ENCODE measurements at regions not wholly inside any gene's neighbourhood (a gene's known extent, or its start where the extent isn't known, plus 50 kb on each side); places are given as distances from the start of the nearest gene placed in this dataset.

DNA sequence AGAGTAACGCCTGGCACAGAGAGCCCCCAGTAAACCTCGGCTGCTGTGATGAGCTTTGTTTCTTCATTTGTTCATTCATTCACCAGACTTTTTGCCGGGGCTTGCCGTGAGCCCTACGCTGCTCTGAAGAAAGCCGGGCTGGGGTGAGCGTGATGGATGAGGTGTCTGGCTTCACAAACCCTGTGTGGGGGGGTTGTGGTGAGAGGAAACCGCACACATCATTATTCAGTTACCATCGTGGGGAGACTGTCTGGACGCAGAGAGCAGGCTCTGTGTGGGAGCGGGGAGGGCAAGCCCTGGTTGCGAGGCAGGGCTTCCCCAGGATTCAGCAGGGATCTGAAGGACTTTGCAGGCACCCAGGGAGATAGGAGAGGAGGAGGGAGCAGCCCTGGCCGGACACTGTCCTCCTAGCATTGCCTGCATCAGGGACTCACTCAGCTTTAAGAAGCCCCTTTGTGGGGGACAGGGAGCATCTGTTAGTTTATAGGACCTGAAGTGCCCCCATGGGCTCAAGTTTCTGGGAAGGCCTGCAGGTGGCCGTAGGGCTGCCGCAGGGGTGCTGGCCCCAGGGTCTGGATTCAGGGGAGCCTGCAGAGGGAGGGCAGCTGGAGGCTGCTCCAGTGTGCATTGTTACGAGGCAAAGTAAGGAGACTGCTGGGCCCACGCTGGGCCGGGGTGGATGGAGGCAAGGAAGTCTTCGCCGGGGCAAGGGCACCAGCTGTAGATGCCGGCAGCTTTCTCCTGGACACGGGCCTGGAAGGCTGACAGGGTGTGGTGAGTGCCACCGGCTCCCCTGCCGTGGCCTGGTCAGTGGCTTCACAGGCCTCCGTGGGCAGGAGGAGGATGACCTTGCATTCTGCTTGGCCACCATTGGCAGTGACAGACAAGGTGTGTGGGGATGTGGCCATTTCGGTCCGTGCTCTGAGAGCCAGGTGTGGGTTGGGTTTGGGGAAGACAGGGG is 334.5 kb downstream of the SEC14L1 start:
- POLR2A ChIA-PET: interaction anchor here (0.6 to 1.9 kb wide), 14 partner anchors 8 to 608 kb away, joined by 3 to 7 read pairs (median 4); no protein-coding TSS in a partner anchor
- CTCF ChIA-PET: interaction anchor here (0.7 to 3.7 kb wide), 10 partner anchors 10 to 143 kb away, joined by 3 to 45 read pairs (median 6); no protein-coding TSS in a partner anchor

DNA sequence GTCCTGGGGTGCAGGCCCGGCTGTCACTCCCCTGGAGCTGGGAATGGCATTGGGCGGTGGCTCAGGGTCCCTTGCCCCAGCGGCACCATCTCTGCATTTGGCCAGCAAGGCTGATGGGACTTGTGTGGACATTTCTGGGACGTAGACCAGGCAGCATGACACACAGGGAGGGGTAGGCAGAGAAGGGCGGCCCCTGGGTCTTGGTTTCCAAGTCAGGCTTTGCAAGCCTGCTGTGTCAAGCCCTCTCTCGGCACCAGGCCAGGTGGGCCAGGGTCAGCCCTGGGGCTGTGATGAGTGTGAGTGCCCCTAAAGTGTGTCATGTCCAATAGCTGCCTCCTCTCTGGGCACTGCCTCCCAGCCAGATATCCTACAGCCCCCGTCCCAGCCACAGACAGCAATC is 335.2 kb downstream of the SEC14L1 start:
- peaks cover 84% of the 10 kb centered on the region for H3K4me1 Mint-ChIP-seq (ENCODE audit: low read depth)
- H3K27ac Mint-ChIP-seq: peak overlapping the region; percentile 55
- peaks cover 66% of the 10 kb centered on the region for H3K36me3 Mint-ChIP-seq (ENCODE audit: low read depth)
- no peaks in the 10 kb centered on the region for H3K9me3 Mint-ChIP-seq (ENCODE audit: insufficient read depth)
- ChIA-PET POLR2A (interaction anchor here (1.2 to 1.5 kb wide), 2 partner anchors 16 to 22 kb away, joined by 4 read pairs; no protein-coding TSS in a partner anchor), CTCF (interaction anchor here (1.5 to 1.6 kb wide), 2 partner anchors 11 to 43 kb away, joined by 3 to 4 read pairs; no protein-coding TSS in a partner anchor)
- ATAC-seq: no peak
- DNase-seq: no peak
- H3K27me3 Mint-ChIP-seq (ENCODE audit: low read depth): no peaks in the 10 kb centered on the region
- H3K4me3 Mint-ChIP-seq: no peak overlapping the region

More for the DNA sequence above, 334.5 kb downstream of the SEC14L1 start:
- H3K27me3 Mint-ChIP-seq (ENCODE audit: low read depth): no peaks in the 10 kb centered on the region
- ATAC-seq (peak; percentile 58), DNase-seq (peak; percentile 74)
- no peaks in the 10 kb centered on the region for H3K9me3 Mint-ChIP-seq (ENCODE audit: insufficient read depth)
- peak overlapping the region; percentile 34 for H3K4me3 Mint-ChIP-seq
- H3K4me1 Mint-ChIP-seq (ENCODE audit: low read depth): peaks cover 91% of the 10 kb centered on the region
- H3K36me3 Mint-ChIP-seq (ENCODE audit: low read depth): peaks cover 71% of the 10 kb centered on the region
- H3K27ac Mint-ChIP-seq: peak overlapping the region; percentile 77

DNA sequence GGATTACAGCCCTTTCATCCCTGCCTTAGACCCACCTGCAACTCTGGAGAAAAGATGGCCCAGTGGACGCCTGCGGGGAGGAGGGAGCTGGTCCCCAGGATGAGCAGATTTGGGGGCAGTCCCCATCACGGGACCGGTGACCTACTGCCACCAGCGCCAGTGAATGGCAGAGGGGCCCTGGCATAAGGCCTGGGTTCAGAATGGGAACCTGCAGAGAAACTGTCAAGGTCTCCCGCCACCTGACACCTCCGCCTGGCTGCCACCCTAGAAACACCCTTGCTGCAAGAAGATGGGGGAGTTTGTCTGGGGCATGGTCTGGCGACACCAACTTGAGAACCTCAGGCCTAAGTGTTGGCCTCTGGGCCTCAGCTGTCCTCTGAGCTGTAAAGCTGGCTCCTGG is 335.7 kb downstream of the SEC14L1 start:
- Mint-ChIP-seq H3K4me3 (no peak overlapping the region), H3K36me3 (ENCODE audit: low read depth) (peaks cover 66% of the 10 kb centered on the region), H3K27ac (no peak overlapping the region), H3K4me1 (ENCODE audit: low read depth) (peaks cover 81% of the 10 kb centered on the region), H3K27me3 (ENCODE audit: low read depth) (no peaks in the 10 kb centered on the region), H3K9me3 (ENCODE audit: insufficient read depth) (no peaks in the 10 kb centered on the region)
- ChIA-PET CTCF (interaction anchor here (1.5 to 1.6 kb wide), 2 partner anchors 11 to 43 kb away, joined by 3 to 4 read pairs; no protein-coding TSS in a partner anchor), POLR2A (interaction anchor here (1.0 to 1.5 kb wide), 2 partner anchors 17 to 36 kb away, joined by 3 to 4 read pairs; no protein-coding TSS in a partner anchor)
- no peak for ATAC-seq
- no peak for DNase-seq

DNA sequence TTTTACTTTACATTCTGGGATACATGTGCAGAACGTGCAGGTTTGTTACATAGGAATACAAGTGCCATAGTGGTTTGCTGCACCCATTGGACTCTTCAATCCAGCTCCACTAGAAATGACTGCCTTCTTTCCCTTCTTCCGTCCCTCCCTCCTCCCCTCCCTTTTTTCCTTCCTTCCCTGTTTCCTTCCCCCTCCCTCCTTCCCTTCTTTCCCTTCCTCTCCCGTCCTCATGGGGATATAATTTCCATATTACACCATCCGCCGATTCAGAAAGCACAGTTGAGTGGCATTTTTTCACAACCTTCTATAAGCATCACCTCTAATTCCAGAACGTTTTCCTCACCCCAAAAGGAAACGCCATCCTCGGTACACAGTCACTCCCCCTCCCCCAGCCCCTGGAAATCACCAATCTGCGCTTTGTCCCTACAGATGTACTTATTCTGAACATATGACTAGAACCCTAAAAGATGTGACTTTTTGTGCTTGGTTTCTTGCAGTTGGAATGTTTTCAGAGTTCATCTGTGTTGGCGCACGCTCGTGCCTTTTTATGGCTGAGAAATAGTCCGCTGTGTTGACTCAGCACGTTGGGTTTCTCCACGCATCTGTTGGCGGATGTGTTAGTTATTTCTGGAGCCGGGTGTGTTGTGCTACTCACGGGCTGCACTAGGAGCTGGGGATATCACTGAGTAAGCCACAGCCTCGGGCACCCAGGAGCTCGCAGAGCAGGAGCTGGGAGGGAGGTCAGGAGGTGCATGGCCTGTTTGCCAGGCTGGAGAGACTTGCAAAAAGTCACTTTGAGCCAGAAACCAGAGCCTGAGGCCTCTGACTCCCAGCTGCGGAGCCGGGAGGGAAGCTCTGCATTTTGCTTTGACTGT is 336.4 kb downstream of the SEC14L1 start:
- no peak for DNase-seq
- peaks cover 75% of the 10 kb centered on the region for H3K4me1 Mint-ChIP-seq (ENCODE audit: low read depth)
- peaks cover 67% of the 10 kb centered on the region for H3K36me3 Mint-ChIP-seq (ENCODE audit: low read depth)
- H3K27ac Mint-ChIP-seq: peak overlapping the region; percentile 25
- ChIA-PET CTCF (interaction anchor here (0.8 to 1.6 kb wide), 5 partner anchors 12 to 47 kb away, joined by 3 to 5 read pairs (median 3); no protein-coding TSS in a partner anchor), POLR2A (interaction anchor here (1.0 to 1.5 kb wide), 2 partner anchors 18 to 37 kb away, joined by 3 to 4 read pairs; no protein-coding TSS in a partner anchor)
- H3K9me3 Mint-ChIP-seq (ENCODE audit: insufficient read depth): no peaks in the 10 kb centered on the region
- H3K4me3 Mint-ChIP-seq: no peak overlapping the region
- no peak for ATAC-seq
- H3K27me3 Mint-ChIP-seq (ENCODE audit: low read depth): no peaks in the 10 kb centered on the region

DNA sequence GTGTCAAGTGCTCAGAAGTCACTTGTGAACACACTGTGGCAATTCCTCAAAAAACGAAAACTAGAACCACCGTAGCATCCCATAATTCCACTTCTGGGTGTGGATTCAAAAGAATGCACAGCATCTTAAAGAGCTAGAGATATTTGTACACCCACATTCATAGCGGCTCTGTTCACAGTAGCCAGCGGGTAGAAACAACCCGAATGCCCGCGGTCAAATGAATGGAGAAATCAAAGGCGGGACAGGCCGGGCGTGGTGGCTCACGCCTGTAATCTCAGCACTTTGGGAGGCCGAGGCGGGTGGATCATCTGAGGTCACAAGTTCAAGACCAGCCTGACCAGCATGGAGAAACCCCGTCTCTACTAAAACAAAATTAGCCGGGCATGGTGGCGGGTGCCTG is 337.5 kb downstream of the SEC14L1 start:
- H3K36me3 Mint-ChIP-seq (ENCODE audit: low read depth): peaks cover 60% of the 10 kb centered on the region
- H3K27ac Mint-ChIP-seq: no peak overlapping the region
- POLR2A ChIA-PET: interaction anchor here (0.6 kb wide), 1 partner anchor 223 kb away, joined by 3 read pairs; no protein-coding TSS in a partner anchor
- CTCF ChIA-PET: interaction anchor here (1.3 to 1.5 kb wide), 2 partner anchors 37 to 48 kb away, joined by 3 to 5 read pairs; no protein-coding TSS in a partner anchor
- ATAC-seq (no peak), DNase-seq (no peak)
- H3K27me3 Mint-ChIP-seq (ENCODE audit: low read depth): no peaks in the 10 kb centered on the region
- H3K4me1 Mint-ChIP-seq (ENCODE audit: low read depth): peaks cover 66% of the 10 kb centered on the region
- no peaks in the 10 kb centered on the region for H3K9me3 Mint-ChIP-seq (ENCODE audit: insufficient read depth)
- no peak overlapping the region for H3K4me3 Mint-ChIP-seq

DNA sequence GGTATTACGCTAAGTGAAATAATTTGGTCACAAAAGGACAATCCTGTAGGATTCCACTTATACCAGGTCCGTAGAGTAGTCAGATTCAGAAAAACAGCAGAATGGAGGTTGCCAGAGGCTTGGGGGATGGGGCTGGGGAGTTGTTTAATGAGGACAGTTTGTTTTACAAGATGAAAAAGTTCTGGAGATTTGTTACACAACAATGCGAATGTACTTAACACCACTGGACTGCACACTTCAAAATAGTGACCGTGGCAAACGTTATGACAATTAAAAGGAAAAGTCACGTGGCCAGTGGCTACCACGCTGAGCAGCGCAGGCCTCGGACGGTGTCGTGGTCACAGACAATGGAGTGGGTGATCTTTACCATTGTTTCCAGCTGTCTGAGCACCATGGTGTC is 338.1 kb downstream of the SEC14L1 start:
- Mint-ChIP-seq H3K9me3 (ENCODE audit: insufficient read depth) (no peaks in the 10 kb centered on the region), H3K4me3 (no peak overlapping the region), H3K36me3 (ENCODE audit: low read depth) (peaks cover 54% of the 10 kb centered on the region), H3K27ac (peak overlapping the region; percentile 21), H3K27me3 (ENCODE audit: low read depth) (no peaks in the 10 kb centered on the region), H3K4me1 (ENCODE audit: low read depth) (peaks cover 61% of the 10 kb centered on the region)
- ChIA-PET CTCF (interaction anchor here (1.5 kb wide), 1 partner anchor 49 kb away, joined by 5 read pairs; no protein-coding TSS in a partner anchor), POLR2A (no interaction called here)
- ATAC-seq (no peak), DNase-seq (no peak)

DNA sequence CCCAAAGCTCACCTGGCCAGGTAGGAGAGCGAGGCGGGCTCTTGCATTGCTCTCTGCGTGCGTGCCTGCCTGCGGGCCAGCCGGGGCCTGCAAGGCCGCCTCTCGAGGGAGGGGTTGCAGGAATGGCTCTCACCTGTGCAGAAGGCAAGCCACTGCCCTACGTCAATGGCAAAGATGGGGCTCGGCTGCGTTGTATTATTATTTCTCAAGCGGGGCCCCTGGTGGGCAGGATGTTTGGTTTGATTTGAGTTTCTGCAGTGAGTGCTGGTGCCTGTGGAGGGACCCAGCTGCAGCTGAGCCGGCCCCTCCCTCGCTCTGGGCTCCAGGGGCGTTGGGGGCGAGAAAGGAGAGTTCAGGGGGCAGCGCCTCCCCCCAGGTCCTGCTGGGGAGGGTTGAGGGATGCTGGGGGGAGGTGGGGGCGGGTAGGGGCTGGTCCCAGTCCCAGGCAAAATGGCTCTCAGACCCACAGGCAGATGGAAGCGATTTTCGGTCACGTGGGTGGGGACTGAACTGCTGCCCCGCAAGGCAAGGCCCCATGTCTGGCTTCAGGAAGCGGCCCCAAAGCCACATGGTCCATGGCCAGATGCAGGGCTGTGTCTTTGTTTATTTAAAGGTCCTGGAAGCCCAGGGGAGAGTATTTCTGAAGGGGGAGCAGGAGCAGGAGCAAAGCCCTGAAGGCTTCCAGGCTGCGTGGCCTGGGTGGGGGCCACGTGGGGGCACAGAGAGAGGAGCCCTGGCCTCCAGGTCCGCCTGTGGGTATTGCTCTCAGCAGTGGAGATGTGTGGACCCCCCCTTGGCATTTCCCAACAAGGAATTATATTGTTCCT is 338.8 kb downstream of the SEC14L1 start:
- POLR2A ChIA-PET: no interaction called here
- no peak overlapping the region for H3K4me3 Mint-ChIP-seq
- peaks cover 49% of the 10 kb centered on the region for H3K36me3 Mint-ChIP-seq (ENCODE audit: low read depth)
- peaks cover 54% of the 10 kb centered on the region for H3K4me1 Mint-ChIP-seq (ENCODE audit: low read depth)
- DNase-seq (no peak), ATAC-seq (no peak)
- CTCF ChIA-PET: no interaction called here
- H3K9me3 Mint-ChIP-seq (ENCODE audit: insufficient read depth): no peaks in the 10 kb centered on the region
- H3K27me3 Mint-ChIP-seq (ENCODE audit: low read depth): no peaks in the 10 kb centered on the region
- H3K27ac Mint-ChIP-seq: peak overlapping the region; percentile 25

DNA sequence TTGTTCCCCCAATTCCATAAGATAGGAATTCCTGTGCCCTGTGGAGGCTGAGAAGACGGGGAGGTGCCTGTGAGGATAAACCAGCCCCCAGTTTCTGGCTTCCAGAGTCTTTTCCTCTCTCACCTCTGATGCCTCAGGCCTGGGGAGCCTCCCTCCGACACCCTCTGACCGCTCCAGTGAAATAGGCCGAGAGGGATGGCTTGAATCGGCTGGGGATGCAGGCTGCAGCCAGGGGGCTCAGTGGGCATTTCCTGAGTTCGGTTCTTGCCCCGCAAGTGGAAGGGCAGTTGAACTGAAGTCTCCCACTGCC is 339.4 kb downstream of the SEC14L1 start:
- DNase-seq (no peak), ATAC-seq (no peak)
- H3K4me1 Mint-ChIP-seq (ENCODE audit: low read depth): peaks cover 48% of the 10 kb centered on the region
- peaks cover 47% of the 10 kb centered on the region for H3K36me3 Mint-ChIP-seq (ENCODE audit: low read depth)
- CTCF ChIA-PET: interaction anchor here (1.3 kb wide), 1 partner anchor 50 kb away, joined by 4 read pairs; no protein-coding TSS in a partner anchor
- no peaks in the 10 kb centered on the region for H3K27me3 Mint-ChIP-seq (ENCODE audit: low read depth)
- no peak overlapping the region for H3K4me3 Mint-ChIP-seq
- POLR2A ChIA-PET: no interaction called here
- no peaks in the 10 kb centered on the region for H3K9me3 Mint-ChIP-seq (ENCODE audit: insufficient read depth)
- H3K27ac Mint-ChIP-seq: no peak overlapping the region

DNA sequence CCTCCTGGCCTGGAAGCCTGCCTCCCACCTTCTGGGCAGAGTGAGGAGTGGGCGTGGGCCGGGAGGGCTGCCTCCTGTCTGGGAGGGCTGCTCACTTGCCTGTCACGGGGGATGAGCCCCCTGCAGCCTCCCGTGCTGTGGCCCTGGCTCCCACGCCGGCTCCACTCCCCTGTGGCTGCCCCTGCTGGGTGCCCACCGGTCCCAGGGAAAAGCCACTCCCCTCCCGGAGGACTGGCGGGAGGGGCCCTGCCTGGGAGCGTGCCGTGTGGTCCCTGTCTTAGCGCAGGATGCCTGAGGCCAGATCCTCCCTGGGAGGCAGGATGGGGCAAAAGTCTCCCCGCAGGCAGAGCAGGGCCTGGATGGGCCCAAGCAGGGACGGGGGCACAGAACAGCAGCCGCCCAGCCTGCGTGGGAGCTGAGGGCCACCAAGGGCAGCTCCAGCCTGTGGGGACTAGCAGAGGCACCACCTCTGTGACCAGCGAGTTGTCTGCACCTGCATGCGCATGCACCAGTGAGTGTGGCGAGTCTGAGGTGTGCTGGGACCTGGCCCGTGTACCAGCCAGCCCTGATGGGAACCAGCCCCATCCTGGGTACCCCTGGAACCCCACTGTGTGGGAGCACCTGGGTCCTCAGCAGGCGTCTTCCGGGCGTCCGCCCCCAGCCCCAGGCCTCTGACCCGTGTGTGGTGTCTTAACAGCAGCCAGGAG is 339.9 kb downstream of the SEC14L1 start:
- H3K27ac Mint-ChIP-seq: no peak overlapping the region
- DNase-seq: no peak
- CTCF ChIA-PET: interaction anchor here (1.3 kb wide), 1 partner anchor 51 kb away, joined by 4 read pairs; no protein-coding TSS in a partner anchor

More for the DNA sequence above, 339.9 kb downstream of the SEC14L1 start:
- Mint-ChIP-seq H3K27me3 (ENCODE audit: low read depth) (no peaks in the 10 kb centered on the region), H3K36me3 (ENCODE audit: low read depth) (peaks cover 42% of the 10 kb centered on the region), H3K9me3 (ENCODE audit: insufficient read depth) (no peaks in the 10 kb centered on the region), H3K4me3 (no peak overlapping the region), H3K4me1 (ENCODE audit: low read depth) (peaks cover 43% of the 10 kb centered on the region)
- no peak for ATAC-seq
- POLR2A ChIA-PET: no interaction called here

All from activated CD8-positive, alpha-beta T cell treated with anti-CD3 and anti-CD28 coated beads, Interleukin-2, amount 10 ng/mL, durations not matched to agents 7 days and 5 days (primary cell).